OCI-LY3 (cell line): ENCODE measurements at regions not wholly inside any gene's neighbourhood (a gene's known extent, or its start where the extent isn't known, plus 50 kb on each side); places are given as distances from the start of the nearest gene placed in this dataset.

Experiments
- H2AFZ ChIP-seq: fragments of 200-600, 300-600 bp; shearing (Covaris generic); 2 replicates; pipeline ENCODE4 v1.6.0; 2014; ENCODE audit warnings: antibody characterized with exemption, low read depth, low read length
- H3K27ac ChIP-seq: fragments of 200-600, 300-600 bp; sonication (generic); 2 replicates; pipeline ENCODE4 v1.5.1; 2014; ENCODE audit warnings: mild to moderate bottlenecking, low read length, moderate library complexity, mixed read lengths
- H3K27me3 ChIP-seq: fragments of 200-600, 300-600 bp; sonication (generic); 2 replicates; pipeline ENCODE4 v1.6.1; 2014; ENCODE audit warnings: low read depth, low read length, mixed read lengths
- H3K36me3 ChIP-seq: fragments of 200-600, 300-600 bp; sonication (generic); replicated peaks from 2 replicates; pipeline ENCODE3; 2014; ENCODE audit warnings: low read depth, low read length, mixed read lengths
- H3K4me1 ChIP-seq: fragments of 300-600, 200-600 bp; sonication (generic); 2 replicates; pipeline ENCODE4 v1.6.1; 2014; ENCODE audit warnings: low read length, mixed read lengths
- H3K4me2 ChIP-seq: fragments of 200-600, 300-600 bp; sonication (generic); 2 replicates; pipeline ENCODE4 v1.6.1; 2014; ENCODE audit warnings: low read length, mixed read lengths
- H3K4me3 ChIP-seq: fragments of 300-600, 200-600 bp; sonication (generic); 2 replicates; pipeline ENCODE4 v1.5.1; 2014; ENCODE audit warnings: antibody characterized with exemption, mild to moderate bottlenecking, low read length, moderate library complexity
- H3K79me2 ChIP-seq: fragments of 300-600, 200-600 bp; shearing (Covaris generic); 2 replicates; pipeline ENCODE4 v1.6.1; 2014; ENCODE audit warnings: mild to moderate bottlenecking, low read length, mixed read lengths
- H3K9ac ChIP-seq: fragments of 300-600, 200-600 bp; shearing (Covaris generic); 2 replicates; pipeline ENCODE4 v1.6.0; 2014; ENCODE audit warnings: mild to moderate bottlenecking, low read length, moderate library complexity
- H3K9me3 ChIP-seq: fragments of 200-600, 300-600 bp; shearing (Covaris generic); 2 replicates; pipeline ENCODE4 v1.6.1; 2014; ENCODE audit warnings: low read length, mixed read lengths; ENCODE audit not compliant: insufficient read depth
- H4K20me1 ChIP-seq: fragments of 200-600, 300-600 bp; sonication (generic); 2 replicates; pipeline ENCODE4 v1.6.1; 2016; ENCODE audit warnings: low read length, mixed read lengths; ENCODE audit not compliant: insufficient read depth
- EZH2phosphoT487 ChIP-seq: fragments of 200-600 bp; shearing (Covaris generic); IDR thresholded peaks from 2 replicates; pipeline ENCODE4 v1.6.1; 2018; ENCODE audit warnings: antibody characterized with exemption, mixed run types, low read depth
- TF ChIP-seq, protein P1 (sequence below): fragments of 200-600, 300-600 bp; sonication (generic); IDR thresholded peaks from 2 replicates; pipeline ENCODE4 v1.5.1; 2014; ENCODE audit warnings: antibody characterized with exemption, low read length, low read depth

GRCh38 chr7:88357294-88357693, 50.6 kb upstream of the STEAP4 start:
- H3K27me3 ChIP-seq, result no peaks in the 10 kb centered on the region; the same call in 1 of the 2 replicates
- H3K9ac ChIP-seq, result no peak overlapping the region
- H3K4me3 ChIP-seq, result no peak overlapping the region
- peaks cover 13% of the 10 kb centered on the region for H3K4me1 ChIP-seq
- no peaks in the 10 kb centered on the region for H3K79me2 ChIP-seq
- no peak overlapping the region for H3K27ac ChIP-seq
- H3K9me3 ChIP-seq, result no peaks in the 10 kb centered on the region
- no peak overlapping the region for H2AFZ ChIP-seq
- no peaks in the 10 kb centered on the region for H3K36me3 ChIP-seq
- H4K20me1 ChIP-seq, result no peaks in the 10 kb centered on the region
- TF ChIP-seq, protein P1, sequence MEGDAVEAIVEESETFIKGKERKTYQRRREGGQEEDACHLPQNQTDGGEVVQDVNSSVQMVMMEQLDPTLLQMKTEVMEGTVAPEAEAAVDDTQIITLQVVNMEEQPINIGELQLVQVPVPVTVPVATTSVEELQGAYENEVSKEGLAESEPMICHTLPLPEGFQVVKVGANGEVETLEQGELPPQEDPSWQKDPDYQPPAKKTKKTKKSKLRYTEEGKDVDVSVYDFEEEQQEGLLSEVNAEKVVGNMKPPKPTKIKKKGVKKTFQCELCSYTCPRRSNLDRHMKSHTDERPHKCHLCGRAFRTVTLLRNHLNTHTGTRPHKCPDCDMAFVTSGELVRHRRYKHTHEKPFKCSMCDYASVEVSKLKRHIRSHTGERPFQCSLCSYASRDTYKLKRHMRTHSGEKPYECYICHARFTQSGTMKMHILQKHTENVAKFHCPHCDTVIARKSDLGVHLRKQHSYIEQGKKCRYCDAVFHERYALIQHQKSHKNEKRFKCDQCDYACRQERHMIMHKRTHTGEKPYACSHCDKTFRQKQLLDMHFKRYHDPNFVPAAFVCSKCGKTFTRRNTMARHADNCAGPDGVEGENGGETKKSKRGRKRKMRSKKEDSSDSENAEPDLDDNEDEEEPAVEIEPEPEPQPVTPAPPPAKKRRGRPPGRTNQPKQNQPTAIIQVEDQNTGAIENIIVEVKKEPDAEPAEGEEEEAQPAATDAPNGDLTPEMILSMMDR, result peak; percentile 37
- TF ChIP-seq EZH2phosphoT487, result no peak
- no peak overlapping the region for H3K4me2 ChIP-seq
